HEK293 (cell line): ENCODE measurements at regions not wholly inside any gene's neighbourhood (a gene's known extent, or its start where the extent isn't known, plus 50 kb on each side); places are given as distances from the start of the nearest gene placed in this dataset.

Experiments used
- KLF1 ChIP-seq: fragments of 450-650 bp; formaldehyde crosslinking; IDR thresholded peaks from 2 replicates; pipeline ENCODE4 v1.5.1; 2016; ENCODE audit warnings: missing biosample characterization, missing genetic modification characterization
- WT1 ChIP-seq: fragments of 450-650 bp; formaldehyde crosslinking; IDR thresholded peaks from 2 replicates; pipeline ENCODE4 v1.5.1; 2016; ENCODE audit warnings: missing biosample characterization, missing genetic modification characterization
- ZNF707 ChIP-seq: fragments of 450-650 bp; formaldehyde crosslinking; IDR thresholded peaks from 2 replicates; pipeline ENCODE4 v1.5.1; 2016; ENCODE audit warnings: missing biosample characterization, missing genetic modification characterization

- TF ChIP-seq KLF1: no peak
- TF ChIP-seq ZNF707: no peak
- no peak for TF ChIP-seq WT1 (tag by site-specific recombination)
These were observed 70.6 kb upstream of the CNR1 start for GRCh38 chr6:88236612-88237360.
